ENCODE measurements at regions not wholly inside any gene's neighbourhood (a gene's known extent, or its start where the extent isn't known, plus 50 kb on each side); places are given as distances from the start of the nearest gene placed in this dataset.

DNA sequence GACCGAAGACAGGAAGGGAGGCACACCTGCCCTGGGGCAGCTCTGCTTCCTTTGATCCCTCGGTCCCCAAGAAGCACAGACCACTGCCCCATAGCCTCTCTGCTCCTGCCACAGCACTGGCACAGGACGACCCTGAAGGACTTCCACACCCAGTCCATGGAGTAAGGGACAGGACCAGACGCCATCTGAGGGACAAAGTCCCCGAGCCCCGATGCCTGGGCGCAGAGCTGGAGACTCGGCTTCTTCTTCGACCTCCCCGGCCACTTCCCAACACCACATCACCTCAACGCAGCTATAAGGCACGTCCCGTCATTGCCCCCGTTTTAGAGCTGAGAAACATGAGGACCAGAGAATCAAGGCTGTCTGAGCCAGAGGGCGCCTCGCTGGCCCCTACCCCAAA is 310.5 kb downstream of the BRD1 start:
- Histone ChIP-seq H3K27me3 (no peaks in the 10 kb centered on the region), H3K27ac (no peak overlapping the region), H3K36me3 (replicated peaks in 1 of 2) (no peaks in the 10 kb centered on the region), H3K4me3 (no peak overlapping the region), H3K9me3 (replicated peaks in 1 of 3) (no peaks in the 10 kb centered on the region), H3K4me1 (replicated peaks in 1 of 2) (no peaks in the 10 kb centered on the region)
- TF ChIP-seq, protein P1, sequence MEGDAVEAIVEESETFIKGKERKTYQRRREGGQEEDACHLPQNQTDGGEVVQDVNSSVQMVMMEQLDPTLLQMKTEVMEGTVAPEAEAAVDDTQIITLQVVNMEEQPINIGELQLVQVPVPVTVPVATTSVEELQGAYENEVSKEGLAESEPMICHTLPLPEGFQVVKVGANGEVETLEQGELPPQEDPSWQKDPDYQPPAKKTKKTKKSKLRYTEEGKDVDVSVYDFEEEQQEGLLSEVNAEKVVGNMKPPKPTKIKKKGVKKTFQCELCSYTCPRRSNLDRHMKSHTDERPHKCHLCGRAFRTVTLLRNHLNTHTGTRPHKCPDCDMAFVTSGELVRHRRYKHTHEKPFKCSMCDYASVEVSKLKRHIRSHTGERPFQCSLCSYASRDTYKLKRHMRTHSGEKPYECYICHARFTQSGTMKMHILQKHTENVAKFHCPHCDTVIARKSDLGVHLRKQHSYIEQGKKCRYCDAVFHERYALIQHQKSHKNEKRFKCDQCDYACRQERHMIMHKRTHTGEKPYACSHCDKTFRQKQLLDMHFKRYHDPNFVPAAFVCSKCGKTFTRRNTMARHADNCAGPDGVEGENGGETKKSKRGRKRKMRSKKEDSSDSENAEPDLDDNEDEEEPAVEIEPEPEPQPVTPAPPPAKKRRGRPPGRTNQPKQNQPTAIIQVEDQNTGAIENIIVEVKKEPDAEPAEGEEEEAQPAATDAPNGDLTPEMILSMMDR (IDR thresholded peaks at IDR 0.05), result no peak
- TF ChIP-seq POLR2A (IDR thresholded peaks at IDR 0.05), result no peak
- intact Hi-C loops (cut with DNase I), result no loop called here
- WGBS, 4 donors, result 62 to 85% (median 84%) methylated on average over 13 to 16 of the region's 16 CpGs
- DNase-seq, result no peak

DNA sequence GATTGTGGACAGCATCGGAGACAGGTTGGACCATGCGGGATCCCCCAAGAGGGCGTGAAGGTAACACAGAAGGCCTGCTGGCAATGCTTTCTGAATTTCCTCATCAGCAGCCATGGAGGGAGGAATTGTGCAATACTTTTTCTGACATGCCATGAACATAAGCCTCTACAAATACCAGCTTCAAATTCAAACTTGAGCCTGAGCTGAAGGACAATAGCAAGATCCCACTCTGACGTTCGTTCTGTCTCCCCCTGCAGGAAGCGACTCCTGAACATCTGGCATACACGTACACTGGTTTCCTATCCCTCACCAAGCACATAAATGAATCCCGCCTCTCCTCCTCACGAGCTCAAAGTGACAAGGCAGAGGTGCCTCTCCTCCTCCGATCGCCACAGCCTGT is 312.2 kb downstream of the BRD1 start:
- intact Hi-C loops (cut with DNase I), result no loop called here
- H3K27me3 ChIP-seq, result no peaks in the 10 kb centered on the region
- no peak for DNase-seq
- 79 to 84% (median 81%) methylated on average over 11 of the region's 11 CpGs for WGBS, 4 donors
- H3K4me3 ChIP-seq, result no peak overlapping the region
- H3K4me1 ChIP-seq (replicated peaks in 1 of 2), result no peaks in the 10 kb centered on the region
- H3K9me3 ChIP-seq (replicated peaks in 1 of 3), result peaks cover 0 to 4% (median 0%) of the 10 kb centered on the region in 3 donors
- no peak for TF ChIP-seq POLR2A (IDR thresholded peaks at IDR 0.05)
- TF ChIP-seq, protein P1 (IDR thresholded peaks at IDR 0.05), result no peak
- no peaks in the 10 kb centered on the region for H3K36me3 ChIP-seq (replicated peaks in 1 of 2)
- H3K27ac ChIP-seq, result no peak overlapping the region

DNA sequence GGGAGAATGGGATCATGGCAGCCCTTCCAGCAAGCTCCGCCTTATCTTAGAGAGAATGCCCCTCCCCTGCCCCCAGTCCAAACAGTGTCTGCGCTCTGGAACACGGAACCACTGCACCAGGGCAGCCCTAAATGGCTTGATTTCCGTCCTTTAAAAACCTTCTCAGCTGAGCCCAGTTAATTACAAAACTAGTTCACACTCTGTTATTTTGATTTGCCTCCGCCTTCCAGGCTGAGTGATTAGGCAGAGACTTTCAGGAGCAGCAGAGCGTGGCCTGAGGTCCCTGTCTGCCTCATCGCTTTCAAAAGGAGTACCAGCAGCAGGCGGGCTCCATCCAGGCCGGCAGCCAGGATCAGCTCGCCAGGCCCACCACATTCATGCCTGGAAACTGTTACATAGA is 313.0 kb downstream of the BRD1 start:
- Histone ChIP-seq H3K27ac (no peak overlapping the region), H3K36me3 (replicated peaks in 1 of 2) (no peaks in the 10 kb centered on the region), H3K4me3 (no peak overlapping the region), H3K27me3 (no peaks in the 10 kb centered on the region), H3K4me1 (replicated peaks in 1 of 2) (no peaks in the 10 kb centered on the region), H3K9me3 (replicated peaks in 1 of 3) (peaks cover 0 to 4% (median 0%) of the 10 kb centered on the region in 3 donors)
- DNase-seq, result no peak
- WGBS, 4 donors, result 52 to 75% (median 59%) methylated on average over 10 of the region's 10 CpGs
- TF ChIP-seq, protein P1 (IDR thresholded peaks at IDR 0.05), result no peak
- no peak for TF ChIP-seq POLR2A (IDR thresholded peaks at IDR 0.05)
- intact Hi-C loops (cut with DNase I), result no loop called here

DNA sequence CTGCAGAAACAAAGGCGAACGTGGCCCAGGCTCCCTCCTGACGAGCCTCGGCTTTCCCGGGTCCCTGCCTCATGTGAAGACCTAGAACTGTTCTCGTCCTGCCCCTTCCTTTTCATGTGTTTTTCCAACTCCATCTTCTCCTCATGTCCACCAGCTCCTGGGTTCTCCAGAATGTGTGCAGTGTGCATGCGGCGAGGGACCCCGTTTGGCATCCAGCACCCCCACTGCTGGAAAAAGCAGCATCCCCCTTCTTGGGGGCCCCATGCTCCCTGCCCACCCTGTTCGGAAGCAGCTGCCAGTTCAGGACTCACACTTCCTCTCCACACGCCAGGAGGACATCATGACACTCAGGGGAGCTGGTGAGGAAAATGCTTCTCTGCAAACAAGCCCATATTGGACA is 313.5 kb downstream of the BRD1 start:
- no peaks in the 10 kb centered on the region for H3K4me1 ChIP-seq (replicated peaks in 1 of 2)
- H3K9me3 ChIP-seq (replicated peaks in 1 of 3), result peaks cover 0 to 4% (median 0%) of the 10 kb centered on the region in 3 donors
- no peak overlapping the region for H3K4me3 ChIP-seq
- DNase-seq, result no peak
- no peak overlapping the region for H3K27ac ChIP-seq
- no peaks in the 10 kb centered on the region for H3K27me3 ChIP-seq
- WGBS, 4 donors, result 71 to 79% (median 78%) methylated on average over 10 to 11 of the region's 11 CpGs
- no peak for TF ChIP-seq POLR2A (IDR thresholded peaks at IDR 0.05)
- TF ChIP-seq, protein P1 (IDR thresholded peaks at IDR 0.05), result no peak
- no peaks in the 10 kb centered on the region for H3K36me3 ChIP-seq (replicated peaks in 1 of 2)
- intact Hi-C loops (cut with DNase I), result no loop called here

Data from adrenal gland (tissue), 9 donors.